Sigmoid colon (tissue), 6 donors: ENCODE measurements at regions not wholly inside any gene's neighbourhood (a gene's known extent, or its start where the extent isn't known, plus 50 kb on each side); places are given as distances from the start of the nearest gene placed in this dataset.

ENCODE experiments used
- DNase-seq: peaks from one replicate; pipeline ENCODE4 v3.0.0-alpha.2; 2019
- H3K27ac ChIP-seq, 4 donors: fragments of 200-600 bp; sonication (generic); one replicate each; pipeline ENCODE4 v1.5.1; 2016 to 2019; ENCODE audit warnings: mild to moderate bottlenecking in 1 of 4
- H3K27me3 ChIP-seq, 3 donors: fragments of 200-600 bp; sonication (generic); one replicate each; pipeline ENCODE4 v1.5.1; 2019; ENCODE audit warnings: mild to moderate bottlenecking in 1 of 3
- H3K36me3 ChIP-seq, 4 donors: fragments of 200-600 bp; sonication (generic); one replicate each; pipeline ENCODE4 v1.5.1; 2016 to 2019
- H3K4me1 ChIP-seq, 4 donors: fragments of 200-600 bp; sonication (generic); one replicate each; pipeline ENCODE4 v1.5.1; 2017 to 2019
- H3K4me3 ChIP-seq, 4 donors: fragments of 200-600 bp; sonication (generic); one replicate each; pipeline ENCODE4 v1.5.1; 2017 to 2019; ENCODE audit warnings: mild to moderate bottlenecking in 2 of 4, moderate library complexity in 1 of 4
- H3K9me3 ChIP-seq, 4 donors: fragments of 200-600 bp in 3 of 4; sonication (generic) in 3 of 4; one replicate each; pipeline versions ENCODE4 v1.5.1 to v1.6.1; 2013 to 2019
- CTCF ChIP-seq, 4 experiments: fragments of 450-650 bp in 3 of 4; fragments of 200-600 bp in 1 of 4; IDR thresholded peaks; one replicate each; pipeline ENCODE4 v1.5.1; 2016 to 2019; ENCODE audit warnings: antibody characterized with exemption in 4 of 4, mild to moderate bottlenecking in 3 of 4, moderate library complexity in 2 of 4
- EP300 ChIP-seq, 4 donors: sonication (generic); formaldehyde crosslinking; IDR thresholded peaks; one replicate each; pipeline ENCODE4 v1.6.1; 2017; ENCODE audit warnings: antibody characterized with exemption in 4 of 4
- POLR2A ChIP-seq, 2 donors: fragments of 450-650 bp; IDR thresholded peaks; one replicate each; pipeline ENCODE4 v1.6.1; 2016; ENCODE audit warnings: antibody characterized with exemption in 2 of 2, mild to moderate bottlenecking in 2 of 2, moderate library complexity in 2 of 2
- POLR2AphosphoS5 ChIP-seq, 4 donors: sonication (generic); formaldehyde crosslinking; IDR thresholded peaks; one replicate each; pipeline ENCODE4 v1.6.1; 2017; ENCODE audit warnings: antibody characterized with exemption in 4 of 4
- WGBS, 2 donors: extraction: QIAGEN DNeasy Blood & Tissue Kit; methylation state at CpG; one replicate each; pipeline ENCODE4 v1.1.7; 2013; 5-methylcytosine and 5-hydroxymethylcytosine counted together
- intact Hi-C: fragments of 100-400 bp; cut with DNase I; formaldehyde crosslinking; loops from one replicate; pipeline ENCODE4 v1.15.1; 2023
- donor health status: healthy with polysubstance abuse.
- donor health status: healthy.

GRCh38 chr10:79009145-79009544 is 59.6 kb upstream of the ZMIZ1 start:
- Histone ChIP-seq H3K4me3 (no peak overlapping the region), H3K27me3 (no peaks in the 10 kb centered on the region), H3K4me1 (no peaks in the 10 kb centered on the region), H3K9me3 (no peaks in the 10 kb centered on the region), H3K36me3 (no peaks in the 10 kb centered on the region), H3K27ac (no peak overlapping the region)
- WGBS, 2 donors = 96 to 98% methylated on average over 5 of the region's 5 CpGs
- no peak for DNase-seq
- no peak for TF ChIP-seq CTCF (IDR thresholded peaks at IDR 0.05)
- TF ChIP-seq POLR2AphosphoS5 (IDR thresholded peaks at IDR 0.05) = no peak
- TF ChIP-seq POLR2A (IDR thresholded peaks at IDR 0.05) = no peak
- TF ChIP-seq EP300 (IDR thresholded peaks at IDR 0.05) = no peak
- intact Hi-C loops = no loop called here

DNA sequence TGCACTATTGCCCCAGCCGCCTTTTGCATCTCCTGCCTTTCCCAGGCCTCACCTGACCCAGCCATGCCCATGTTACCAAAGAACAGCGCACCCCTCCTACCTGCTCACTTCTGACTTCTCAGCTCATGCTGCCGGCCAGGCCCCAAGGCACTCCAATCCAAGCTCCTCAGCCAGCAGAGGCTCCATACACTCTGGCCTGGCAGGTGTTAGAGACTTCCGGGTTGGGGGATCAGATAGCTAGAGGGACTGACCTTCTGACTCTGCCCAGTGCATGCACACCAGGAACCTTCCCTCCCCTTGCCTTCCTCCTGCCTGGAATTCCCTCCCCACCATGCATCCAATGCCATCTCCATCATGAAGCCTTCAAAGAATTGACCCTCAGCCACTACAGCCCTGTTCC is 56.2 kb upstream of the ZMIZ1 start:
- no peak for DNase-seq
- TF ChIP-seq POLR2A (IDR thresholded peaks at IDR 0.05) (no peak), CTCF (IDR thresholded peaks at IDR 0.05) (no peak), EP300 (IDR thresholded peaks at IDR 0.05) (no peak), POLR2AphosphoS5 (IDR thresholded peaks at IDR 0.05) (no peak)
- 87 to 91% methylated on average over 4 of the region's 4 CpGs for WGBS, 2 donors
- H3K27ac ChIP-seq = no peak overlapping the region
- H3K36me3 ChIP-seq = no peaks in the 10 kb centered on the region
- no peaks in the 10 kb centered on the region for H3K27me3 ChIP-seq
- no peak overlapping the region for H3K4me3 ChIP-seq
- H3K4me1 ChIP-seq = no peaks in the 10 kb centered on the region
- no peaks in the 10 kb centered on the region for H3K9me3 ChIP-seq
- intact Hi-C loops = no loop called here

DNA sequence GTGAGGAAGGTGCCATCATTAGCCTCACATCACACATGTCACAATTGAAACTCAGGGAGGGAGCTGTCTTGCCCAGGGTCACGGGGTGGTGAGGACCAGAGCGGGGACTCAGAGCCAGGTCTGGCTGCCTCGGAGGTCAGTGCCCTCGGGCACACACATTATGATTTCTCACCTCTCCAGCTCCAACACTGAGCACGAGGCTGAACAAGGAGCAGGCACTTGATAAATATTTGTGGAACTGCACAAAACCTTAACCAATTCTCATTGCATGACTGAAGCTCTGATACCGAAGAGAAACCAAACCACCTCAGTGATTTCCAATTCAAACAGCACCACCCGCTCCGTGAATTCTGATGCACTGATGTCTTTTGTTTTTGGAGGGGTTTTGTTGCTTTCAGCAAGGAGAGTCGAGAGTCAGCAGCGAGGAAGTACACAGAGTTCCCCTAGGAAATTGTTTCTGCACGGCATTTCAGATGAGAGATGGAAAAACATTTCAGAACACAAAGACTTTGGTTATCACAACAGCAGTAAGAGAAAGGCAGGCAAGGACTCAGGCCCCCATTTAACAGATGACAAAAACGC is 55.3 kb upstream of the ZMIZ1 start:
- TF ChIP-seq POLR2A (IDR thresholded peaks at IDR 0.05) = no peak
- no peak for TF ChIP-seq CTCF (IDR thresholded peaks at IDR 0.05)
- TF ChIP-seq EP300 (IDR thresholded peaks at IDR 0.05) = no peak
- no peak for TF ChIP-seq POLR2AphosphoS5 (IDR thresholded peaks at IDR 0.05)
- H3K27me3 ChIP-seq = no peaks in the 10 kb centered on the region
- no peak overlapping the region for H3K27ac ChIP-seq
- peaks cover 0 to 5% (median 0%) of the 10 kb centered on the region in 4 donors for H3K9me3 ChIP-seq
- no peak overlapping the region for H3K4me3 ChIP-seq
- no peaks in the 10 kb centered on the region for H3K4me1 ChIP-seq
- no peak for DNase-seq
- intact Hi-C loops = no loop called here
- WGBS, 2 donors = 91 to 92% methylated on average over 12 of the region's 12 CpGs
- H3K36me3 ChIP-seq = no peaks in the 10 kb centered on the region

DNA sequence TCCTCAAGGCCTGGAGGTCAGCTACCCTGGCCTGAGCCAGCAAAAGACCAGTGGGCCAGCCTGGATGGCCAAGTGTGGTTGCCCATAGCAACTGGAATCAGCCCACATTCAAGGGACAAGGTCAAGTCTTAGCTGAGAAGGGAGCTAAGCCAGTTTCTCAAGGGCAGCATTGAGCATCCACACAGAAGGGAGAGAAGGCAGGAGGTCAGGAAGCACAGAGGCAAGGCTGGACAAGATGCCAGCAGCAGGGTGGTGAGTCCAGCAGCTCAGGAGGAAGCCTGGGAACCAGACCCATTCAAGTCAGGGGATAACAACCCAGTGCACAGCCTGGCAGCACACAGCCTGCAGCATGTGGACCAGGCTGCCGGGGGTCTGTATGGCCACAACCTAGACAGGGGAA is 54.0 kb upstream of the ZMIZ1 start:
- Histone ChIP-seq H3K4me1 (no peaks in the 10 kb centered on the region), H3K27me3 (no peaks in the 10 kb centered on the region), H3K4me3 (no peak overlapping the region), H3K27ac (no peak overlapping the region), H3K36me3 (no peaks in the 10 kb centered on the region), H3K9me3 (peaks cover 0 to 5% (median 0%) of the 10 kb centered on the region in 4 donors)
- DNase-seq = no peak
- no peak for TF ChIP-seq POLR2A (IDR thresholded peaks at IDR 0.05)
- no peak for TF ChIP-seq EP300 (IDR thresholded peaks at IDR 0.05)
- no peak for TF ChIP-seq POLR2AphosphoS5 (IDR thresholded peaks at IDR 0.05)
- TF ChIP-seq CTCF (IDR thresholded peaks at IDR 0.05) = no peak
- WGBS, 2 donors = 96 to 98% methylated on average over 1 of the region's 1 CpG
- intact Hi-C loops = no loop called here
